Prostate gland (tissue), 2 donors: ENCODE measurements at regions not wholly inside any gene's neighbourhood (a gene's known extent, or its start where the extent isn't known, plus 50 kb on each side); places are given as distances from the start of the nearest gene placed in this dataset.

ENCODE experiments used
- DNase-seq: peaks from one replicate; pipeline ENCODE4 v3.0.0-alpha.2; 2019; ENCODE audit warnings: low spot score
- H3K27ac ChIP-seq, 2 donors: fragments of 200-600 bp; sonication (generic); 2 replicates each; pipeline ENCODE4 v1.5.1; 2017 to 2019
- H3K27me3 ChIP-seq: fragments of 200-600 bp; sonication (generic); replicated peaks from 2 replicates; pipeline ENCODE4 v1.5.1; 2019; ENCODE audit not compliant: insufficient read depth
- H3K36me3 ChIP-seq, 2 donors: fragments of 200-600 bp; sonication (generic); 1 replicate in 1 of 2; 2 replicates in 1 of 2; pipeline versions ENCODE4 v1.5.1 to v1.8.1; 2017 to 2019
- H3K4me1 ChIP-seq: fragments of 200-600 bp; sonication (generic); replicated peaks from 2 replicates; pipeline ENCODE4 v1.5.1; 2019
- H3K4me3 ChIP-seq, 2 donors: fragments of 200-600 bp; sonication (generic); 2 replicates each; pipeline ENCODE4 v1.5.1; 2017 to 2019
- H3K9me3 ChIP-seq: fragments of 200-600 bp; sonication (generic); 2 replicates; pipeline ENCODE4 v1.5.1; 2017
- CTCF ChIP-seq, 4 experiments: fragments of 200-600 bp in 2 of 4; fragments of 450-650 bp in 2 of 4; sonication (generic) in 2 of 4; IDR thresholded peaks; 1 replicate in 3 of 4; 2 replicates in 1 of 4; pipeline ENCODE4 v1.5.1; 2016 to 2019; ENCODE audit warnings: antibody characterized with exemption in 4 of 4, mild to moderate bottlenecking in 2 of 4, moderate library complexity in 2 of 4
- POLR2A ChIP-seq: fragments of 450-650 bp; IDR thresholded peaks from one replicate; pipeline ENCODE4 v1.6.1; 2016; ENCODE audit warnings: antibody characterized with exemption, mild to moderate bottlenecking
- POLR2AphosphoS5 ChIP-seq: sonication (generic); formaldehyde crosslinking; IDR thresholded peaks from one replicate; pipeline ENCODE4 v1.6.1; 2017; ENCODE audit warnings: antibody characterized with exemption
- WGBS: methylation state at CpG from one replicate; pipeline ENCODE4 v1.1.5; 2018; 5-methylcytosine and 5-hydroxymethylcytosine counted together
- intact Hi-C: fragments of 100-400 bp; cut with DNase I; formaldehyde crosslinking; loops from one replicate; pipeline ENCODE4 v1.14.2; 2022

- Histone ChIP-seq H3K27ac (no peak overlapping the region), H3K36me3 (no peaks in the 10 kb centered on the region), H3K4me1 (no peaks in the 10 kb centered on the region), H3K27me3 (no peaks in the 10 kb centered on the region), H3K4me3 (no peak overlapping the region), H3K9me3 (no peaks in the 10 kb centered on the region)
- no peak for TF ChIP-seq CTCF (IDR thresholded peaks at IDR 0.05)
- WGBS, result 57% methylated on average over 5 of the region's 5 CpGs
- DNase-seq, result no peak
- intact Hi-C loops, result no loop called here
Observed at GRCh38 chr4:120318196-120318846, 251.7 kb upstream of the MAD2L1 start.

GRCh38 chr4:120317713-120318112 lies 251.1 kb upstream of the MAD2L1 start:
- no peak for TF ChIP-seq POLR2A
- no peak for TF ChIP-seq POLR2AphosphoS5
- TF ChIP-seq CTCF (IDR thresholded peaks at IDR 0.05), result no peak
- no peaks in the 10 kb centered on the region for H3K9me3 ChIP-seq
- H3K4me3 ChIP-seq, result no peak overlapping the region
- H3K27me3 ChIP-seq, result no peaks in the 10 kb centered on the region
- 75% methylated on average over 2 of the region's 2 CpGs for WGBS
- intact Hi-C loops, result no loop called here
- DNase-seq, result no peak
- H3K4me1 ChIP-seq, result no peaks in the 10 kb centered on the region
- no peaks in the 10 kb centered on the region for H3K36me3 ChIP-seq
- no peak overlapping the region for H3K27ac ChIP-seq

- H3K9me3 ChIP-seq, result no peaks in the 10 kb centered on the region
- no peaks in the 10 kb centered on the region for H3K27me3 ChIP-seq
- no peak overlapping the region for H3K27ac ChIP-seq
- WGBS, result 21% methylated on average over 1 of the region's 1 CpG
- intact Hi-C loops, result no loop called here
- H3K4me1 ChIP-seq, result no peaks in the 10 kb centered on the region
- no peaks in the 10 kb centered on the region for H3K36me3 ChIP-seq
- TF ChIP-seq CTCF (IDR thresholded peaks at IDR 0.05) (no peak), POLR2A (no peak), POLR2AphosphoS5 (no peak)
- no peak overlapping the region for H3K4me3 ChIP-seq
- no peak for DNase-seq
Observed at GRCh38 chr4:120316416-120316815, 249.8 kb upstream of the MAD2L1 start.

GRCh38 chr4:120314969-120315368 lies 248.3 kb upstream of the MAD2L1 start:
- DNase-seq, result no peak
- H3K4me1 ChIP-seq, result no peaks in the 10 kb centered on the region
- 88% methylated on average over 2 of the region's 2 CpGs for WGBS

More at GRCh38 chr4:120314969-120315368, 248.3 kb upstream of the MAD2L1 start:
- Histone ChIP-seq H3K27me3 (no peaks in the 10 kb centered on the region), H3K36me3 (no peaks in the 10 kb centered on the region), H3K27ac (no peak overlapping the region), H3K4me3 (no peak overlapping the region), H3K9me3 (no peaks in the 10 kb centered on the region)
- TF ChIP-seq CTCF (IDR thresholded peaks at IDR 0.05), result no peak
- no peak for TF ChIP-seq POLR2AphosphoS5
- no peak for TF ChIP-seq POLR2A
- intact Hi-C loops, result no loop called here
